GM12878 (cell line): ENCODE measurements at regions not wholly inside any gene's neighbourhood (a gene's known extent, or its start where the extent isn't known, plus 50 kb on each side); places are given as distances from the start of the nearest gene placed in this dataset.

ENCODE experiments used
- FOXK2 ChIP-seq: fragments of 450-650 bp; IDR thresholded peaks from 2 replicates; pipeline ENCODE4 v1.6.1; 2017; ENCODE audit warnings: mild to moderate bottlenecking, moderate library complexity
- MYB ChIP-seq: fragments of 150-350 bp; IDR thresholded peaks from 2 replicates; pipeline ENCODE4 v1.6.1; 2014; ENCODE audit warnings: mild to moderate bottlenecking, low read depth, low read length, borderline replicate concordance
- RAD21 ChIP-seq: IDR thresholded peaks from 2 replicates; pipeline ENCODE4 v1.6.1; 2011; ENCODE audit warnings: mild to moderate bottlenecking, low read depth, low read length, moderate library complexity; ENCODE audit not compliant: insufficient read depth
- SUZ12 ChIP-seq: fragments of 200-600 bp; sonication (generic); IDR thresholded peaks from one replicate; pipeline ENCODE4 v1.6.1; 2018; ENCODE audit warnings: antibody characterized with exemption, mild to moderate bottlenecking; ENCODE audit not compliant: unreplicated experiment
- TF ChIP-seq, protein P1 (sequence below), 3 experiments: IDR thresholded peaks in 2 of 3; conservative IDR thresholded peaks in 1 of 3; 2 replicates each; pipeline ENCODE4 v1.5.1; 2011; ENCODE audit warnings: low read depth in 3 of 3, low read length in 3 of 3, mild to moderate bottlenecking in 3 of 3, control low read depth in 2 of 3, moderate library complexity in 2 of 3, inconsistent platforms in 1 of 3, mixed read lengths in 1 of 3; ENCODE audit not compliant: control insufficient read depth in 2 of 3, insufficient read depth in 1 of 3; ENCODE audit errors: extremely low read depth in 1 of 3

DNA sequence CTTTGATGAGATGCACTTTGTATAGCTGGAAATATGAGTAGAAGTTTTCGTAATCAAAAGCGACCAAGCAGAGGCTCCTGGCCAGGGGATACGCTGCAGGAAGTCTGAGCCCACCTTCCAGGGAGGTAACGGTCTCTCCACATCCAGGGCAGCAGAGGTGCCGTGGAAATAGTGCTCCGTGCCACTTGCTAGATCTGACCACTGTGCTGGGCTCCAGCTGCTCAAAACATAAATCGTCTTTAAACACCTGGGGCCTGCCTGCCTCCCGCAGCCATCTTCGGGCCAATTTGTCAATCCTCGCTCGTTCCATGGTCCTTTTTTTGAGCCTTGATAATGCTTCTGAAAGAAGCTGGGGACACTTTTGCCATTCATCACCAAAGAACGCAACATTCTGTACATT is 445.0 kb downstream of the ZNF536 start:
- TF ChIP-seq, protein P1, sequence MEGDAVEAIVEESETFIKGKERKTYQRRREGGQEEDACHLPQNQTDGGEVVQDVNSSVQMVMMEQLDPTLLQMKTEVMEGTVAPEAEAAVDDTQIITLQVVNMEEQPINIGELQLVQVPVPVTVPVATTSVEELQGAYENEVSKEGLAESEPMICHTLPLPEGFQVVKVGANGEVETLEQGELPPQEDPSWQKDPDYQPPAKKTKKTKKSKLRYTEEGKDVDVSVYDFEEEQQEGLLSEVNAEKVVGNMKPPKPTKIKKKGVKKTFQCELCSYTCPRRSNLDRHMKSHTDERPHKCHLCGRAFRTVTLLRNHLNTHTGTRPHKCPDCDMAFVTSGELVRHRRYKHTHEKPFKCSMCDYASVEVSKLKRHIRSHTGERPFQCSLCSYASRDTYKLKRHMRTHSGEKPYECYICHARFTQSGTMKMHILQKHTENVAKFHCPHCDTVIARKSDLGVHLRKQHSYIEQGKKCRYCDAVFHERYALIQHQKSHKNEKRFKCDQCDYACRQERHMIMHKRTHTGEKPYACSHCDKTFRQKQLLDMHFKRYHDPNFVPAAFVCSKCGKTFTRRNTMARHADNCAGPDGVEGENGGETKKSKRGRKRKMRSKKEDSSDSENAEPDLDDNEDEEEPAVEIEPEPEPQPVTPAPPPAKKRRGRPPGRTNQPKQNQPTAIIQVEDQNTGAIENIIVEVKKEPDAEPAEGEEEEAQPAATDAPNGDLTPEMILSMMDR (IDR thresholded peaks at IDR 0.05 in 2 of 3, conservative IDR thresholded peaks at IDR 0.05 in 1 of 3; ENCODE audit: control insufficient read depth in 2 of 3, extremely low read depth in 1 of 3, insufficient read depth in 1 of 3, low read depth in 3 of 3, low read length in 3 of 3), result no peak
- no peak for TF ChIP-seq SUZ12
- TF ChIP-seq FOXK2, result no peak
- TF ChIP-seq RAD21, result no peak
- TF ChIP-seq MYB, result no peak
